ENCODE measurements at regions not wholly inside any gene's neighbourhood (a gene's known extent, or its start where the extent isn't known, plus 50 kb on each side); places are given as distances from the start of the nearest gene placed in this dataset.

DNA sequence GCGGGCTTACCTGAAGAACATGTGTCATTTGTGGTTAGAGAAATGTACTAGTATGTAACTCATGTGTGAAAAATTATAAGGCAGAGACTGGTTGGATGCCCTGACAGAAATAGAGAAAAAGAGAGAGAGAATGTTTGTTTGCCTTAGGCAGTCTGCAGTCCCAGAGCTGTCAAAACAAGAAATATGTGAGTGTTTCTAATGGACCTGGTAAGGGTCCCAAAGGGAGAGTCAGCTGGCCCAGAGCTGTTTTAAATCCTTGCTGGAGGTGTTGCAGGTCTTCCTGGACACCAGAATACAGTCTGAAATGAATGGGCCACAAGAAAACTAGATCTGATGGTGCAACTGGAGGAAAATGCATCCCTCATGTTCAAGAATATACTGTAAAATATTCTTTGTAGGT is 158.3 kb upstream of the OGFRL1 start:
- ChIA-PET POLR2A (no interaction called here), CTCF (no interaction called here)
- Histone ChIP-seq H3K9me3 (ENCODE audit: low read length) (no peaks in the 10 kb centered on the region), H3K27me3 (ENCODE audit: insufficient read depth, low read length, poor library complexity, severe bottlenecking) (peaks cover 7% of the 10 kb centered on the region), H3K27ac (ENCODE audit: low read depth, low read length) (no peak overlapping the region), H3K36me3 (ENCODE audit: insufficient read depth, low read length) (no peaks in the 10 kb centered on the region), H3K4me3 (ENCODE audit: low read length) (no peak overlapping the region), H3K4me1 (ENCODE audit: insufficient read depth, low read length) (no peaks in the 10 kb centered on the region)
- peaks cover 1 to 8% of the 10 kb centered on the region in 2 donors for H3K27me3 Mint-ChIP-seq
- H3K9me3 Mint-ChIP-seq = no peaks in the 10 kb centered on the region
- no peaks in the 10 kb centered on the region for H3K4me1 Mint-ChIP-seq
- no peaks in the 10 kb centered on the region for H3K36me3 Mint-ChIP-seq
- no peak overlapping the region for H3K27ac Mint-ChIP-seq
- H3K4me3 Mint-ChIP-seq = no peak overlapping the region
- DNase-seq = no peak

DNA sequence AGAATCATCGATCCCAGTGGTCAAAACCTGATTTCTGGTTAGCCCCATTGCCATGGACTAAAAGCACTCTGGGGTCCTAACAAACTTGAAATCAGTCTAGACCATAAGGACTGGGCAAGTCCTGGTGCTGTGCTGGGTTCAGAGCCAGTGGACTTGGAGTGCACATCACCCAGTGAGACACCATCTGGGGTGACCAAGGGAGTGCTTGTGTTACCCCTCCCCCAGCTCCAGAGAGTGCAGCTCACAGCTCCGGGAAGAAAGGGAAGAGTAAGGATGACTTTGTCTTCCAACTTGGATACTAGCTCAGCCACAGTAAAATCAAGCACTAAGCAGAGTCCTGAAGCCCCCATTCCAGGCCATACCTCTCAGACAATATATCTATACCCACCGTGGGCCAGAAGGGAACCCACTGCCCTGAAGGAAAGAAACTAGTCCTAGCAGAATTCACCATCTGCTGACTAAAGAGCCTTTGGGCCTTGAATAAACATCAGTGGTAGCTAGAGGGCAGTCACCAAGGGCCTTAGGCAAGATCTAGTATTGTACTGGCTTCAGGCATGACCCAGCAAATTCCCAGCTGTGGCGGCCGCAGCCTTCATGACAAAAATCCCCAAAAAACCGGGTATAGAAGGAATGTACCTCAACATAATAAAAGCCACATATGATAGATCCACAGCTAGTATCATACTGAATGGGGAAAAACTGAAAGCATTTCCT is 153.5 kb upstream of the OGFRL1 start:
- no peak for DNase-seq

DNA sequence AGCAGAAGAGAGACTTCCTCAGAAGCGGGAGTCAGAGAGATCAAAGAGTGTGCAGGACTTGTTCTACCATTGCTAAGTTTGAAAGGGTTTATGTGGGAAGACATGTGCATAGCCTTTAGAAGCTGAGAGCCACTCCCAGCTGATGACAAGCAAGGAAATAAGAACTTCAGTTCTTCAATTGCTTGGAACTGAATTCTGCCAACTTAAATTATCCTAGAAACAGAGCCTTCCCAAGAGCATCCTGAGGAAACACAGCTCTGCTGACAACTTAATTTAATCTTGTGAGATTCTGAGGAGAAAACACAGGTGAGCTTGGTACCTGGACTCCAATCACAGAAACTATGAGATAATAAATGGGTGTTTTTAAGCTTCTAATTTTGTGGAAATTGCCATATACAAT is 150.6 kb upstream of the OGFRL1 start:
- Mint-ChIP-seq H3K4me1 (no peaks in the 10 kb centered on the region), H3K27ac (no peak overlapping the region), H3K4me3 (no peak overlapping the region), H3K9me3 (peaks cover 0 to 9% (median 2%) of the 10 kb centered on the region in 5 donors), H3K27me3 (peaks cover 7 to 18% of the 10 kb centered on the region in 2 donors), H3K36me3 (no peaks in the 10 kb centered on the region)
- Histone ChIP-seq H3K4me1 (ENCODE audit: insufficient read depth, low read length) (no peaks in the 10 kb centered on the region), H3K4me3 (ENCODE audit: low read length) (no peak overlapping the region), H3K27me3 (ENCODE audit: insufficient read depth, low read length, poor library complexity, severe bottlenecking) (no peaks in the 10 kb centered on the region), H3K36me3 (ENCODE audit: insufficient read depth, low read length) (no peaks in the 10 kb centered on the region), H3K27ac (ENCODE audit: low read depth, low read length) (no peak overlapping the region), H3K9me3 (ENCODE audit: low read length) (no peaks in the 10 kb centered on the region)
- DNase-seq = no peak
- POLR2A ChIA-PET = no interaction called here
- CTCF ChIA-PET = no interaction called here

More for the DNA sequence above, 153.5 kb upstream of the OGFRL1 start:
- no peaks in the 10 kb centered on the region for H3K4me1 Mint-ChIP-seq
- peaks cover 8 to 18% of the 10 kb centered on the region in 2 donors for H3K27me3 Mint-ChIP-seq
- Histone ChIP-seq H3K4me1 (ENCODE audit: insufficient read depth, low read length) (no peaks in the 10 kb centered on the region), H3K4me3 (ENCODE audit: low read length) (no peak overlapping the region), H3K27ac (ENCODE audit: low read depth, low read length) (no peak overlapping the region), H3K27me3 (ENCODE audit: insufficient read depth, low read length, poor library complexity, severe bottlenecking) (peaks cover 3% of the 10 kb centered on the region), H3K36me3 (ENCODE audit: insufficient read depth, low read length) (no peaks in the 10 kb centered on the region), H3K9me3 (ENCODE audit: low read length) (no peaks in the 10 kb centered on the region)
- POLR2A ChIA-PET = no interaction called here
- CTCF ChIA-PET = no interaction called here
- no peak overlapping the region for H3K27ac Mint-ChIP-seq
- H3K4me3 Mint-ChIP-seq = no peak overlapping the region
- no peaks in the 10 kb centered on the region for H3K36me3 Mint-ChIP-seq
- no peaks in the 10 kb centered on the region for H3K9me3 Mint-ChIP-seq

DNA sequence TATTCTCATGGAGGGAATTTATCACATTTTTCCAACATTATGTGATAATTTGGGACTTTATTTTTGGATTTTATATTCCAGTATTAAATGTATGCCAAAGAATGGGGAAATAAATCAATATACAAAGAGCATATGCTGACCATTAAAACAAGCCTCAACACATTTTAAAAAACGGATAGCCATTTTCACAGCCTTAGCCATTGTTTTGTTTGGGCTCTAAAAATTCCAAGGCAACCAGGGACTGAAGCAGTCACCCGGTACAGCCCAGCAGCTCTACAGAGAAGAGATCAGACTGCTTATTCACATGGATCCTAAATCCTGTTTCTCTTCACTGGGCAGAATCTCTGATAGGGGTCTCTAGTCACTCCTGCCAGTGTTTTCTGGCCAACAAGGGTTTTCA is 150.2 kb upstream of the OGFRL1 start:
- no peaks in the 10 kb centered on the region for H3K4me1 ChIP-seq (ENCODE audit: insufficient read depth, low read length)
- H3K36me3 Mint-ChIP-seq = no peaks in the 10 kb centered on the region
- no peak for DNase-seq
- H3K9me3 Mint-ChIP-seq = peaks cover 0 to 9% (median 2%) of the 10 kb centered on the region in 5 donors
- no peaks in the 10 kb centered on the region for H3K9me3 ChIP-seq (ENCODE audit: low read length)
- peaks cover 7 to 18% of the 10 kb centered on the region in 2 donors for H3K27me3 Mint-ChIP-seq
- H3K27ac ChIP-seq (ENCODE audit: low read depth, low read length) = no peak overlapping the region
- no peaks in the 10 kb centered on the region for H3K27me3 ChIP-seq (ENCODE audit: insufficient read depth, low read length, poor library complexity, severe bottlenecking)
- H3K36me3 ChIP-seq (ENCODE audit: insufficient read depth, low read length) = no peaks in the 10 kb centered on the region
- no peak overlapping the region for H3K4me3 Mint-ChIP-seq
- ChIA-PET POLR2A (no interaction called here), CTCF (no interaction called here)
- no peak overlapping the region for H3K27ac Mint-ChIP-seq
- H3K4me3 ChIP-seq (ENCODE audit: low read length) = no peak overlapping the region
- H3K4me1 Mint-ChIP-seq = no peaks in the 10 kb centered on the region

DNA sequence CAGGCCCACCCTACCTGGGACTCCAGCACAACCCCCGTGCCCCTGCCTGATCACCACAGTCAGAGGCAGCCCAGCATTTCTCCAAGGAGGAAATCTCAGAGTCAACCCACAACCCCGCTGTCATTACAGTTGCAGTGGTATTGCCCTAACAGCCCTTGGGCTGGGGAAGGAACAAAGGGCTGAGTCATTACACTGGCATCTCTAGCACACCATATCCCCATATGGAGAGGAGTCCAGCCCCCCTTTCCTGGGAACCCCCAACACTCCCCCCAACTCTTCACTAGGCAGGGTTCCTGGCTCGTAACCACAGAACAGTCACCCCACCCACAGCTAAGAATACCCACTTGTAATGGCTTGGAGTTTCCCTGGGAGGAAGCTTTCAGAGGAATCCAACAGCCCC is 149.4 kb upstream of the OGFRL1 start:
- Mint-ChIP-seq H3K36me3 (peaks cover 0 to under 1% (median 0%) of the 10 kb centered on the region in 3 donors), H3K4me1 (no peaks in the 10 kb centered on the region), H3K27me3 (peaks cover 7 to 14% of the 10 kb centered on the region in 2 donors), H3K9me3 (peaks cover 0 to 9% (median 2%) of the 10 kb centered on the region in 5 donors), H3K4me3 (no peak overlapping the region), H3K27ac (no peak overlapping the region)
- H3K4me1 ChIP-seq (ENCODE audit: insufficient read depth, low read length) = no peaks in the 10 kb centered on the region
- ChIA-PET CTCF (no interaction called here), POLR2A (no interaction called here)
- H3K27ac ChIP-seq (ENCODE audit: low read depth, low read length) = no peak overlapping the region
- no peaks in the 10 kb centered on the region for H3K36me3 ChIP-seq (ENCODE audit: insufficient read depth, low read length)
- no peaks in the 10 kb centered on the region for H3K27me3 ChIP-seq (ENCODE audit: insufficient read depth, low read length, poor library complexity, severe bottlenecking)
- no peak for DNase-seq
- no peak overlapping the region for H3K4me3 ChIP-seq (ENCODE audit: low read length)
- no peaks in the 10 kb centered on the region for H3K9me3 ChIP-seq (ENCODE audit: low read length)

DNA sequence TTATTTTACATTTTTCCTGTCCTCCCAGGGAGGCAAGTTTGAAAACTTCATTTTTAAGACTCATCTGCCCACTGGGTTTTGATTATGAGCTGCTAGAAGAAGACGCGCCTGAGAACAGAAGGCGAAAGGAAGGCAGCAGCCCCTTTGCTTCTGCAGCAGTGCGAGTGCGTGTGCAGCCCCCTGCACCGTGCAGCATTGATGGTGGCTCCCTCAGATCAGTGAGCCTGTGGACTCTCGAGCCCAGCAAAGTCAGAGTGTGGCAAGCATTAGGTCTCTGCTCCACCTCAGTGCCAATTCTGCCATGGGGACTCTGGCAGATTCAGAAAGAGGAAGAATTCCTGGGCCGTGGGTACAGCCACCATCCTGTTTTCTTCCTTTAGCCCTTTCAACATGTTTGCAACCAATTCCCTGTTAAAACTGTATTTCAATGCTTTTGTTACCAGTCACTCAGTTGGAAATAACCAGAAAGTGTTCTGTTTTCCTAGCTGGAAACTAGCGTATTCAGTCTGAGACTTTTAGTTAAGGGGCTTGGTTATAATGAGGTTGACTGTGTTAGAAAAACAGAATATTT is 134.8 kb upstream of the OGFRL1 start:
- CTCF ChIA-PET = no interaction called here
- Histone ChIP-seq H3K27me3 (ENCODE audit: insufficient read depth, low read length, poor library complexity, severe bottlenecking) (no peaks in the 10 kb centered on the region), H3K27ac (ENCODE audit: low read depth, low read length) (no peak overlapping the region), H3K9me3 (ENCODE audit: low read length) (no peaks in the 10 kb centered on the region), H3K4me3 (ENCODE audit: low read length) (no peak overlapping the region), H3K36me3 (ENCODE audit: insufficient read depth, low read length) (no peaks in the 10 kb centered on the region), H3K4me1 (ENCODE audit: insufficient read depth, low read length) (no peaks in the 10 kb centered on the region)
- H3K4me3 Mint-ChIP-seq = no peak overlapping the region
- no peaks in the 10 kb centered on the region for H3K4me1 Mint-ChIP-seq
- POLR2A ChIA-PET = no interaction called here
- no peak for DNase-seq
- no peak overlapping the region for H3K27ac Mint-ChIP-seq
- H3K36me3 Mint-ChIP-seq = no peaks in the 10 kb centered on the region
- H3K27me3 Mint-ChIP-seq = peaks cover 0 to 2% of the 10 kb centered on the region in 2 donors
- H3K9me3 Mint-ChIP-seq = no peaks in the 10 kb centered on the region

DNA sequence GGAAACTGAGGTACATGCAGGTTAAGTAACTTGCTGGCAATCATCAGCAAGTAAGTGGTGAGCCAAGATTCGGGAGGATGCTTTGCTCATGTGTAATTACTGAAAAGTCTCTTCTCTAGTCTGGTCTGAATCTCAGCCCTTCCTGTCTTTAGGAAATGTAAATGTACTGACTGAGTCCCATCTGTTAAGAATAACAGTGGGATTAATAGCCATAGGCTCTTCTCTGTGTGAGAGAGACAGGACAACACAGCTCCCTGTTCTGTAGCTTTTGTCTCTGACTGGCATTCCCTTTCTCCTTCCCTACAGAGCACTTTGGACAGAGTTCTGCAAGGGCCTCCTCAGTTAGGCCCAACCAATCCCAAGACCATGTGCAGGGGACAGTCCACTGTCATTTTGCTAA is 131.3 kb upstream of the OGFRL1 start:
- H3K27ac ChIP-seq (ENCODE audit: low read depth, low read length) = no peak overlapping the region
- no peak overlapping the region for H3K4me3 ChIP-seq (ENCODE audit: low read length)
- Mint-ChIP-seq H3K9me3 (no peaks in the 10 kb centered on the region), H3K27ac (no peak overlapping the region), H3K36me3 (no peaks in the 10 kb centered on the region), H3K4me1 (no peaks in the 10 kb centered on the region), H3K27me3 (peaks cover 0 to 4% of the 10 kb centered on the region in 2 donors), H3K4me3 (no peak overlapping the region)
- CTCF ChIA-PET = no interaction called here
- H3K36me3 ChIP-seq (ENCODE audit: insufficient read depth, low read length) = no peaks in the 10 kb centered on the region
- DNase-seq = no peak
- no peaks in the 10 kb centered on the region for H3K27me3 ChIP-seq (ENCODE audit: insufficient read depth, low read length, poor library complexity, severe bottlenecking)
- H3K4me1 ChIP-seq (ENCODE audit: insufficient read depth, low read length) = no peaks in the 10 kb centered on the region
- no peaks in the 10 kb centered on the region for H3K9me3 ChIP-seq (ENCODE audit: low read length)
- POLR2A ChIA-PET = no interaction called here

DNA sequence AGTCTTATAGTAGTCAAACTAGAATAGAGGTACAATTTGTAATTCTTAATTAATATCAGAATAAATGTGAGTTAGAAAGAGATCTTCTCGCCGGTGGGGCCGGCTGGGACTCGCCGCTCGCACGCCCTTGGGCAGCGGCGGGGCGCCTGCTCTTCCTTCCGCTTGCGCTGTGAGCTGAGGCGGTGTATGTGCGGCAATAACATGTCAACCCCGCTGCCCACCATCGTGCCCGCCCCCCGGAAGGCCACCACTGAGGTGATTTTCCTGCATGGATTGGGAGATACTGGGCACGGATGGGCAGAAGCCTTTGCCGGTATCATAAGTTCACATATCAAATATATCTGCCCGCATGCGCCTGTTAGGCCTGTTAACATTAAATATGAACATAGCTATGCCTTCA is 123.7 kb upstream of the OGFRL1 start:
- Mint-ChIP-seq H3K27me3 (peaks cover 3 to 5% of the 10 kb centered on the region in 2 donors), H3K9me3 (no peaks in the 10 kb centered on the region), H3K36me3 (no peaks in the 10 kb centered on the region), H3K4me1 (no peaks in the 10 kb centered on the region), H3K4me3 (no peak overlapping the region), H3K27ac (no peak overlapping the region)
- DNase-seq = no peak
- no peaks in the 10 kb centered on the region for H3K4me1 ChIP-seq (ENCODE audit: insufficient read depth, low read length)
- H3K27ac ChIP-seq (ENCODE audit: low read depth, low read length) = no peak overlapping the region
- no peaks in the 10 kb centered on the region for H3K36me3 ChIP-seq (ENCODE audit: insufficient read depth, low read length)
- no peaks in the 10 kb centered on the region for H3K9me3 ChIP-seq (ENCODE audit: low read length)
- no peak overlapping the region for H3K4me3 ChIP-seq (ENCODE audit: low read length)
- ChIA-PET POLR2A (no interaction called here), CTCF (no interaction called here)
- no peaks in the 10 kb centered on the region for H3K27me3 ChIP-seq (ENCODE audit: insufficient read depth, low read length, poor library complexity, severe bottlenecking)
